ENCODE measurements at regions not wholly inside any gene's neighbourhood (a gene's known extent, or its start where the extent isn't known, plus 50 kb on each side); places are given as distances from the start of the nearest gene placed in this dataset.
"Not testable (repeated sequence)": the region's sequence is repeated elsewhere in the genome, so short reads cannot be mapped to it uniquely, and the experiment has no call there.

DNA sequence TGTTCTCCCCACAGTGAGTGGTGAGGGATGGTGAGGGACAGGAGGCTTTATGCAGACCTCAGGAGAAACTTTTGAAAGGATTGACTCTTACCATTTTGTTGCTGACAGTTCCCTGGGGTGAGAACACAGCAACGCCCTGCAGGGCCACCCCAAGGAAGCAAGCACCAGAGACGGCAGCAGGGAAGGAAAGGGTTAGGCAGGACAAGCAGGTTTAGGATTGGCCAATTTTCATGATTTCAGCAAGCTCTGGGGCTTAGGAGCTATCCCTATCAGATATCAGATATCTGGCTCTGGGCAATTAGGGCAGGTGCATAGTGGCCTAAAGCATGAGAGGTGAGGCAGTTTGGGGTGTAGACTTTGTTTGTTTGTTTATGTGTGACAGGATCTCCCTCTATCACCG is 87.0 kb upstream of the LSM14A start:
- no peak overlapping the region for H3K9ac ChIP-seq
- H3K27ac ChIP-seq: no peak overlapping the region
- no peak overlapping the region for H3K4me2 ChIP-seq
- H2AFZ ChIP-seq (ENCODE audit: low read depth): no peak overlapping the region
- no peaks in the 10 kb centered on the region for H3K27me3 ChIP-seq (ENCODE audit: insufficient read depth, low read depth)
- no peaks in the 10 kb centered on the region for H3K36me3 ChIP-seq (ENCODE audit: insufficient read depth)
- no peaks in the 10 kb centered on the region for H3K79me2 ChIP-seq (ENCODE audit: insufficient read depth, low read depth)
- H3K4me1 ChIP-seq (ENCODE audit: low read depth, poor library complexity, severe bottlenecking): no peaks in the 10 kb centered on the region
- H4K20me1 ChIP-seq (ENCODE audit: insufficient read depth): no peaks in the 10 kb centered on the region
- TF ChIP-seq CTCF (conservative IDR thresholded peaks at IDR 0.05; ENCODE audit: low read depth, low read length): no peak
- no peak overlapping the region for H3K4me3 ChIP-seq (IDR thresholded peaks at IDR 0.05; ENCODE audit: insufficient read depth, low read depth, low read length)

DNA sequence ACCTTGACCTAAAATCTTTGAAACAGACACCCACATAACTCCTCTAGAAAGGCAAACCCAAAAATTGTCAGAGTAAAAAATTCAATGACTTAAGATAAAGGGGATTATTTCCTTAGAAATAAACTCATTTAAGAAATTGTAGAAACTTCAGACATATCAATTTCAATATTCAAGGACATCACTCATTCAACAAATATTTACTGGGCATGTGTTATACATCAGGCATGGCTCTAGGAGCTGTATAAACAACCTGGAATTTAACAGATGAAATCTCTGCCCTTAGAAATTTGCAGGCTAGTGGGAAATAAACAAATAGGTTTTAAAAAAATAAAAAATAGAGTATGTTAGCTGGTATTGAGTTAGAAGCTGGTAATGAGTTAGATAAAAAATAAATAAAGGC is 84.0 kb upstream of the LSM14A start:
- Histone ChIP-seq H2AFZ (ENCODE audit: low read depth) (no peak overlapping the region), H4K20me1 (ENCODE audit: insufficient read depth) (no peaks in the 10 kb centered on the region), H3K4me3 (IDR thresholded peaks at IDR 0.05; ENCODE audit: insufficient read depth, low read depth, low read length) (no peak overlapping the region), H3K9ac (no peak overlapping the region), H3K27ac (no peak overlapping the region), H3K4me2 (no peak overlapping the region), H3K27me3 (ENCODE audit: insufficient read depth, low read depth) (no peaks in the 10 kb centered on the region), H3K79me2 (ENCODE audit: insufficient read depth, low read depth) (no peaks in the 10 kb centered on the region), H3K4me1 (ENCODE audit: low read depth, poor library complexity, severe bottlenecking) (no peaks in the 10 kb centered on the region), H3K36me3 (ENCODE audit: insufficient read depth) (no peaks in the 10 kb centered on the region)
- TF ChIP-seq CTCF (conservative IDR thresholded peaks at IDR 0.05; ENCODE audit: low read depth, low read length): no peak

GRCh38 chr19:34089566-34089965 is 82.7 kb upstream of the LSM14A start:
- no peak overlapping the region for H2AFZ ChIP-seq (ENCODE audit: low read depth)
- H3K9ac ChIP-seq: no peak overlapping the region
- H3K4me3 ChIP-seq (IDR thresholded peaks at IDR 0.05; ENCODE audit: insufficient read depth, low read depth, low read length): no peak overlapping the region
- H3K36me3 ChIP-seq (ENCODE audit: insufficient read depth): no peaks in the 10 kb centered on the region
- H3K4me2 ChIP-seq: no peak overlapping the region
- no peaks in the 10 kb centered on the region for H3K79me2 ChIP-seq (ENCODE audit: insufficient read depth, low read depth)
- no peak overlapping the region for H3K27ac ChIP-seq
- no peak for TF ChIP-seq CTCF (conservative IDR thresholded peaks at IDR 0.05; ENCODE audit: low read depth, low read length)
- H3K27me3 ChIP-seq (ENCODE audit: insufficient read depth, low read depth): no peaks in the 10 kb centered on the region
- H3K4me1 ChIP-seq (ENCODE audit: low read depth, poor library complexity, severe bottlenecking): no peaks in the 10 kb centered on the region
- H4K20me1 ChIP-seq (ENCODE audit: insufficient read depth): no peaks in the 10 kb centered on the region

GRCh38 chr19:34094960-34095359 is 77.3 kb upstream of the LSM14A start:
- no peak for TF ChIP-seq CTCF (conservative IDR thresholded peaks at IDR 0.05; ENCODE audit: low read depth, low read length)
- Histone ChIP-seq H4K20me1 (ENCODE audit: insufficient read depth) (no peaks in the 10 kb centered on the region), H3K79me2 (ENCODE audit: insufficient read depth, low read depth) (no peaks in the 10 kb centered on the region), H3K4me1 (ENCODE audit: low read depth, poor library complexity, severe bottlenecking) (no peaks in the 10 kb centered on the region), H3K4me2 (no peak overlapping the region), H3K36me3 (ENCODE audit: insufficient read depth) (no peaks in the 10 kb centered on the region), H2AFZ (ENCODE audit: low read depth) (no peak overlapping the region), H3K4me3 (IDR thresholded peaks at IDR 0.05; ENCODE audit: insufficient read depth, low read depth, low read length) (no peak overlapping the region), H3K9ac (no peak overlapping the region), H3K27ac (no peak overlapping the region), H3K27me3 (ENCODE audit: insufficient read depth, low read depth) (no peaks in the 10 kb centered on the region)

DNA sequence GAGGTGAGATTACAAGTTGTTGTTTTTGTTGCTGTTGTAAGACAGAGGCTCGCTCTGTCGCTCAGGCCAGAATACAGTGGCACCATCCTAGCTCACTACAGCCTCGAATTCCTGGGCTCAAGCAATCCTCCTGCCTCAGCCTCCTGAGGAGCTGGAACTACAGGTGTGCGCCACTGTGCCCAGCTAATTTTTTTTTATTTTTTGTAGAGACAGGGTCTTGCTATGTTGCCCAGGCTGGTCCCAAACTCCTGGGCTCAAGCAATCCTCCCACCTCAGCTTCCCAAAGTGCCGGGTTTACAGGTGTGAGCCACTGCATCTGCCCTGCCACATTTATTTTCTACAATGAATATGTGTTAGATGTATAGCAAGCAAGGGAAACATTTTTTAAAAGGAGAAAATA is 76.9 kb upstream of the LSM14A start:
- H3K27ac ChIP-seq; H3K36me3 ChIP-seq (ENCODE audit: insufficient read depth); H3K9ac ChIP-seq; H3K27me3 ChIP-seq (ENCODE audit: insufficient read depth, low read depth); H3K4me1 ChIP-seq (ENCODE audit: low read depth, poor library complexity, severe bottlenecking); H3K79me2 ChIP-seq (ENCODE audit: insufficient read depth, low read depth); H2AFZ ChIP-seq (ENCODE audit: low read depth); H4K20me1 ChIP-seq (ENCODE audit: insufficient read depth); H3K4me3 ChIP-seq (IDR thresholded peaks at IDR 0.05; ENCODE audit: insufficient read depth, low read depth, low read length); H3K4me2 ChIP-seq: not testable (repeated sequence)
